CD14-positive monocyte (primary cell): ENCODE measurements at regions not wholly inside any gene's neighbourhood (a gene's known extent, or its start where the extent isn't known, plus 50 kb on each side); places are given as distances from the start of the nearest gene placed in this dataset.

Experiments
- DNase-seq, 3 donors: peaks; one replicate each; pipeline ENCODE4 v3.0.0-alpha.2; 2011 to 2022
- H2AFZ ChIP-seq: 2 replicates; pipeline ENCODE4 v1.6.0; 2012; ENCODE audit warnings: mild to moderate bottlenecking, low read depth, low read length, inconsistent platforms; ENCODE audit not compliant: insufficient read depth, poor library complexity, severe bottlenecking
- H3K27ac ChIP-seq, 2 donors: 1 replicate in 1 of 2; 2 replicates in 1 of 2; pipeline ENCODE4 v1.5.1; 2012 to 2013; ENCODE audit warnings: low read length in 2 of 2, control low read depth in 1 of 2, inconsistent platforms in 1 of 2, low read depth in 1 of 2, mild to moderate bottlenecking in 1 of 2
- H3K27me3 ChIP-seq, 2 donors: one replicate each; pipeline versions ENCODE4 v1.6.0 to v1.6.1; 2011 to 2013; ENCODE audit warnings: low read length in 2 of 2; ENCODE audit not compliant: control insufficient read depth in 2 of 2, insufficient read depth in 2 of 2
- H3K36me3 ChIP-seq, 2 donors: replicated peaks in 1 of 2; 1 replicate in 1 of 2; 2 replicates in 1 of 2; pipeline versions ENCODE4 v1.5.1 to v1.6.1; 2012 to 2013; ENCODE audit warnings: low read length in 2 of 2, control low read depth in 1 of 2, inconsistent platforms in 1 of 2, mild to moderate bottlenecking in 1 of 2; ENCODE audit not compliant: insufficient read depth in 2 of 2, control insufficient read depth in 1 of 2
- H3K4me1 ChIP-seq, 2 donors: 1 replicate in 1 of 2; 2 replicates in 1 of 2; pipeline versions ENCODE4 v1.5.1 to v1.6.1; 2012 to 2013; ENCODE audit warnings: low read length in 2 of 2, control low read depth in 1 of 2, inconsistent platforms in 1 of 2, mild to moderate bottlenecking in 1 of 2, moderate library complexity in 1 of 2; ENCODE audit not compliant: insufficient read depth in 2 of 2, control insufficient read depth in 1 of 2
- H3K4me2 ChIP-seq: replicated peaks from 2 replicates; pipeline ENCODE3; 2012; ENCODE audit warnings: low read length, moderate library complexity, mild to moderate bottlenecking; ENCODE audit not compliant: poor library complexity, severe bottlenecking; ENCODE audit errors: extremely low read depth
- H3K4me3 ChIP-seq, 3 experiments: fragments of 200-600 bp in 1 of 3; sonication (generic) in 1 of 3; replicated peaks in 1 of 3; 1 replicate in 2 of 3; 2 replicates in 1 of 3; pipeline ENCODE4 v1.5.1; 2011 to 2013; ENCODE audit warnings: low read length in 3 of 3, mild to moderate bottlenecking in 3 of 3, control low read depth in 2 of 3, low read depth in 2 of 3, inconsistent platforms in 1 of 3, moderate library complexity in 1 of 3
- H3K79me2 ChIP-seq: 2 replicates; pipeline ENCODE4 v1.6.0; 2012; ENCODE audit warnings: mild to moderate bottlenecking, control low read depth, inconsistent platforms, low read length, moderate library complexity; ENCODE audit not compliant: insufficient read depth
- H3K9ac ChIP-seq: 2 replicates; pipeline ENCODE4 v1.6.0; 2017; ENCODE audit warnings: low read length, mild to moderate bottlenecking; ENCODE audit not compliant: insufficient read depth, poor library complexity, severe bottlenecking
- H3K9me3 ChIP-seq, 2 donors: replicated peaks in 1 of 2; 1 replicate in 1 of 2; 2 replicates in 1 of 2; pipeline versions ENCODE4 v1.5.1 to v1.6.1; 2012 to 2013; ENCODE audit warnings: low read length in 2 of 2, control low read depth in 1 of 2; ENCODE audit not compliant: control insufficient read depth in 1 of 2, insufficient read depth in 1 of 2
- H4K20me1 ChIP-seq: 2 replicates; pipeline ENCODE4 v1.6.0; 2012; ENCODE audit warnings: mild to moderate bottlenecking, low read length, control low read depth, moderate library complexity; ENCODE audit not compliant: insufficient read depth
- H3K27ac Mint-ChIP-seq, 7 donors: one replicate each; pipeline ENCODE4 v1.8.0; 2020; ENCODE audit warnings: mild to moderate bottlenecking in 7 of 7, mixed read lengths in 7 of 7, moderate library complexity in 6 of 7, inconsistent platforms in 2 of 7
- H3K27me3 Mint-ChIP-seq, 3 donors: one replicate each; pipeline ENCODE4 v1.8.0; 2021 to 2022; ENCODE audit warnings: low read depth in 3 of 3, mild to moderate bottlenecking in 3 of 3, mixed read lengths in 3 of 3, moderate library complexity in 3 of 3, inconsistent platforms in 1 of 3
- H3K36me3 Mint-ChIP-seq, 2 donors: one replicate each; pipeline ENCODE4 v1.8.0; 2020; ENCODE audit warnings: mixed read lengths in 2 of 2, inconsistent platforms in 1 of 2, mild to moderate bottlenecking in 1 of 2
- H3K4me1 Mint-ChIP-seq: one replicate; pipeline ENCODE4 v1.8.0; 2020; ENCODE audit warnings: mild to moderate bottlenecking, mixed read lengths
- H3K4me3 Mint-ChIP-seq, 2 donors: one replicate each; pipeline ENCODE4 v1.8.0; 2020; ENCODE audit warnings: mild to moderate bottlenecking in 2 of 2, mixed read lengths in 2 of 2, moderate library complexity in 1 of 2
- H3K9me3 Mint-ChIP-seq, 7 donors: one replicate each; pipeline ENCODE4 v1.8.0; 2020 to 2022; ENCODE audit warnings: mixed read lengths in 7 of 7, mild to moderate bottlenecking in 6 of 7, moderate library complexity in 6 of 7, inconsistent platforms in 2 of 7
- WGBS: methylation state at CpG from one replicate; pipeline ENCODE4 v1.1.5; 2013; ENCODE audit warnings: missing lambda C conversion rate; ENCODE audit not compliant: insufficient coverage; 5-methylcytosine and 5-hydroxymethylcytosine counted together
- intact Hi-C, 2 donors: fragments of 100-400 bp; cut with micrococcal nuclease; formaldehyde crosslinking; loops; one replicate each; pipeline versions ENCODE4 v1.15.0 to v1.15.1; 2023
- TF ChIP-seq, protein P1 (sequence below): fragments of 200-600 bp; IDR thresholded peaks from one replicate; pipeline ENCODE4 v1.8.0; 2022; ENCODE audit warnings: antibody characterized with exemption, mild to moderate bottlenecking

DNA sequence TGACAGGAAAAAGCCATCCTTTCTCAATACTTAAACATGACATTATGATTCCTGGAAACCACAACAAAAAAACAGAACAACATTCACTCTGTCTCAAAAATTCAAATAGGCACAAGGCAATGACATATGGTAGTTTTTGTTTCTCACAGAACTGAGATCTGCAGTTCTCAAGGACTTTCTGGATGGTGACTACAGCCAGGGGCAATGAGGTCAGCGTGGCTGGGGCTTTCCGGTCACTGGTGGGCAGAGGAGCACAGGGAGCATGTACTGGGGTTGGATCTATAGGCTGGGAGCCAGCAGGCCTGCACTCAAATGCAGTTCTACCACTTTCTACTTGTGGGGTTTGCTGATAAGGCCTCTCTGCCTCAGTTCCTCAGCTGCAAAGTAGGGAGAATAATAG is 72.0 kb downstream of the CTAGE1 start:
- Histone ChIP-seq H3K27ac (no peak overlapping the region), H3K36me3 (no peaks in the 10 kb centered on the region), H3K79me2 (no peaks in the 10 kb centered on the region), H3K4me3 (no peak overlapping the region), H2AFZ (no peak overlapping the region), H3K9me3 (peaks cover 0 to 7% of the 10 kb centered on the region in 2 donors), H3K4me1 (no peaks in the 10 kb centered on the region), H3K4me2 (no peak overlapping the region), H4K20me1 (no peaks in the 10 kb centered on the region), H3K9ac (no peak overlapping the region), H3K27me3 (peaks cover 57 to 65% of the 10 kb centered on the region in 2 donors)
- WGBS: 76% methylated on average over 2 of the region's 2 CpGs
- H3K27ac Mint-ChIP-seq: no peak overlapping the region
- peak in 1 of 3 donors; percentile 26 for DNase-seq
- intact Hi-C loops: no loop called here
- H3K4me1 Mint-ChIP-seq: peaks cover 14% of the 10 kb centered on the region
- peaks cover 56 to 62% (median 60%) of the 10 kb centered on the region in 3 donors for H3K27me3 Mint-ChIP-seq
- H3K36me3 Mint-ChIP-seq: peaks cover 0 to 5% of the 10 kb centered on the region in 2 donors
- TF ChIP-seq, protein P1, sequence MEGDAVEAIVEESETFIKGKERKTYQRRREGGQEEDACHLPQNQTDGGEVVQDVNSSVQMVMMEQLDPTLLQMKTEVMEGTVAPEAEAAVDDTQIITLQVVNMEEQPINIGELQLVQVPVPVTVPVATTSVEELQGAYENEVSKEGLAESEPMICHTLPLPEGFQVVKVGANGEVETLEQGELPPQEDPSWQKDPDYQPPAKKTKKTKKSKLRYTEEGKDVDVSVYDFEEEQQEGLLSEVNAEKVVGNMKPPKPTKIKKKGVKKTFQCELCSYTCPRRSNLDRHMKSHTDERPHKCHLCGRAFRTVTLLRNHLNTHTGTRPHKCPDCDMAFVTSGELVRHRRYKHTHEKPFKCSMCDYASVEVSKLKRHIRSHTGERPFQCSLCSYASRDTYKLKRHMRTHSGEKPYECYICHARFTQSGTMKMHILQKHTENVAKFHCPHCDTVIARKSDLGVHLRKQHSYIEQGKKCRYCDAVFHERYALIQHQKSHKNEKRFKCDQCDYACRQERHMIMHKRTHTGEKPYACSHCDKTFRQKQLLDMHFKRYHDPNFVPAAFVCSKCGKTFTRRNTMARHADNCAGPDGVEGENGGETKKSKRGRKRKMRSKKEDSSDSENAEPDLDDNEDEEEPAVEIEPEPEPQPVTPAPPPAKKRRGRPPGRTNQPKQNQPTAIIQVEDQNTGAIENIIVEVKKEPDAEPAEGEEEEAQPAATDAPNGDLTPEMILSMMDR: no peak
- H3K9me3 Mint-ChIP-seq: peaks cover 0 to 14% (median 6%) of the 10 kb centered on the region in 7 donors
- peak overlapping the region in 1 of 2 donors; percentile 59 for H3K4me3 Mint-ChIP-seq

DNA sequence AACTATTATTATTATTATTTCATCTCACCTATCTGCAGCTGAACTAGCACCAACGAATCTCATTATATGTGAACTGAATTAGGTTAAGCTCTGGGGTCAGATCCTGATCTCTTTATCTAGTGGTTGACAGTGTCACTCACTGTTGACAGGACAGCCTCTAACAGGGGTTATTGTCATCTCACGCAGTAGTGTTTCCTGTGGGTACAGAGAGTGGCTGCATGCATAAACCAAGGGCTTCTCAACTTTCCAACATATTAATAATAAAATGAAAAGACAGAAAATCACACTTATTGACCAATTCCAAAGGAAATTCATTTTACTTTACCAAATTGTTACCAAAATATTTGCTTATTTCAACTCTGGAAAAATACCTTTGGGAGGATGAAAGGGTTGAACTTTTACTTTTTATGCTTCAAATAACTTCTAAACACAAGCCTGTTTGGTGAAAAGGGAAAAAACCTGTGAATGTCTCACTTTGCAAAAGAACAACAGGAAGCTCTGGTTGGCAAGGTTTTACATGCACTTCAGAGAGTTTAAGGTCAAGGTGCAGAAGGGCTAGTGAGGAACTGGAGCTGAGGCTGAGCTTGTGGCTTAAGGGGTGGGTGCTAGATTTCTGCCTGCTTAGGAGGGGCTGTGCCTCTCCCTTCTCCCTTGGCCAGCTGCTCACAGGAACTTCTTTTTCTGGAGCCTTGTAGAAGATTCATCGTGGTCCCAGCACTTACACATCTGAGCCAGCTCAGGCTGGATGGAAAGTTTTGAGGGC is 72.6 kb downstream of the CTAGE1 start:
- no peak overlapping the region for H3K27ac ChIP-seq
- H3K36me3 ChIP-seq: no peaks in the 10 kb centered on the region
- peaks cover 51 to 59% of the 10 kb centered on the region in 2 donors for H3K27me3 ChIP-seq
- no peak overlapping the region for H3K9ac ChIP-seq
- no peaks in the 10 kb centered on the region for H4K20me1 ChIP-seq
- H3K4me3 ChIP-seq: no peak overlapping the region
- H3K27me3 Mint-ChIP-seq: peaks cover 51 to 56% (median 55%) of the 10 kb centered on the region in 3 donors
- H3K27ac Mint-ChIP-seq: no peak overlapping the region
- H2AFZ ChIP-seq: no peak overlapping the region
- TF ChIP-seq, protein P1: no peak
- H3K36me3 Mint-ChIP-seq: peaks cover 0 to 5% of the 10 kb centered on the region in 2 donors
- peaks cover 0 to 14% (median 6%) of the 10 kb centered on the region in 7 donors for H3K9me3 Mint-ChIP-seq
- H3K4me1 ChIP-seq: no peaks in the 10 kb centered on the region
- no peak overlapping the region for H3K4me2 ChIP-seq
- no CpG with 5 or more reads among the region's 3 CpGs for WGBS
- peaks cover 14% of the 10 kb centered on the region for H3K4me1 Mint-ChIP-seq
- H3K4me3 Mint-ChIP-seq: peak overlapping the region in 1 of 2 donors; percentile 59
- H3K79me2 ChIP-seq: no peaks in the 10 kb centered on the region
- intact Hi-C loops: no loop called here
- H3K9me3 ChIP-seq: peaks cover 0 to 7% of the 10 kb centered on the region in 2 donors
- no peak for DNase-seq
